ENCODE measurements at regions not wholly inside any gene's neighbourhood (a gene's known extent, or its start where the extent isn't known, plus 50 kb on each side); places are given as distances from the start of the nearest gene placed in this dataset.

DNA sequence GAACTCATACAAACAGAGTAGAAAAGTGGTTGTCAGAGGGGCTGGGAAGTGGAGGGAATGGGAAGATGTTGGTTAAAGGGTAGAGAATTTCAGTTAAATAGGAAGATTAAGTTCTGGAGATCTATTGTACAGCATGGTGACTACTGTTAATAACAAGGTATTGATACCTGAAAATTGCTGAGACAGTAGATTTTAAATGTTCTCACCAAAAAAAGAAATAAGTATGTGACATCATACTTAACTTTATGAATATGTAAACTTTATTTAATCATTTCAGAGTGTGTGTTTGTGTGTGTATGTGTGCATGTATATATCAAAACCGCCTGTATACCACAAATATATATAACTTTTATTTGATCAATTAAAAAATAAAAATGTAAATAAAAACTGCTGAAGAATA, 896.4 kb downstream of the TFAP2A start:
- no peaks in the 10 kb centered on the region for H3K4me1 ChIP-seq
- no peak overlapping the region for H3K4me3 ChIP-seq
- intact Hi-C loops (cut with DNase I): no loop called here
- H3K36me3 ChIP-seq: no peaks in the 10 kb centered on the region
- H3K27me3 ChIP-seq (ENCODE audit: low read depth): no peaks in the 10 kb centered on the region
- H3K9me3 ChIP-seq: no peaks in the 10 kb centered on the region
- ATAC-seq (no peak), DNase-seq (no peak)
- TF ChIP-seq, protein P1, sequence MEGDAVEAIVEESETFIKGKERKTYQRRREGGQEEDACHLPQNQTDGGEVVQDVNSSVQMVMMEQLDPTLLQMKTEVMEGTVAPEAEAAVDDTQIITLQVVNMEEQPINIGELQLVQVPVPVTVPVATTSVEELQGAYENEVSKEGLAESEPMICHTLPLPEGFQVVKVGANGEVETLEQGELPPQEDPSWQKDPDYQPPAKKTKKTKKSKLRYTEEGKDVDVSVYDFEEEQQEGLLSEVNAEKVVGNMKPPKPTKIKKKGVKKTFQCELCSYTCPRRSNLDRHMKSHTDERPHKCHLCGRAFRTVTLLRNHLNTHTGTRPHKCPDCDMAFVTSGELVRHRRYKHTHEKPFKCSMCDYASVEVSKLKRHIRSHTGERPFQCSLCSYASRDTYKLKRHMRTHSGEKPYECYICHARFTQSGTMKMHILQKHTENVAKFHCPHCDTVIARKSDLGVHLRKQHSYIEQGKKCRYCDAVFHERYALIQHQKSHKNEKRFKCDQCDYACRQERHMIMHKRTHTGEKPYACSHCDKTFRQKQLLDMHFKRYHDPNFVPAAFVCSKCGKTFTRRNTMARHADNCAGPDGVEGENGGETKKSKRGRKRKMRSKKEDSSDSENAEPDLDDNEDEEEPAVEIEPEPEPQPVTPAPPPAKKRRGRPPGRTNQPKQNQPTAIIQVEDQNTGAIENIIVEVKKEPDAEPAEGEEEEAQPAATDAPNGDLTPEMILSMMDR (IDR thresholded peaks at IDR 0.05): no peak
- no peak overlapping the region for H3K27ac ChIP-seq

DNA sequence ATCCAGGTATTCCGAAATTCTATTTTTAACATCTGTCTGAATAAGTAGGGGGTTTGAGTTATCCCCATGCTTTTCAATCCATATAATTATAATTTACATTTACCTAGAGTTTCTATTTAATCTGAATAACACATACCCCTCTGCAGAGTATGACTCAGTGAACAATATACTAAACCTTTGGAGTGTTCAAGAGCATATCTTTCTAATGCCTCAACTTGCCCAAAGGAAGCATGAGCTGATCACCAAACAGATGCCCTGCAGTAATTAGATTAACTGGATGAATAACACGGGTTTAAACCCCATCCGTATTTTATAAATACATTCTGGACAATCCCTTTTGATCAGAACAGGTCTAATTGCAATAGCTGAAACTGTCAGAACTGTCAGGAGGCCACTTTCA, 897.1 kb downstream of the TFAP2A start:
- no peak overlapping the region for H3K4me3 ChIP-seq
- ATAC-seq (no peak), DNase-seq (no peak)
- no peaks in the 10 kb centered on the region for H3K4me1 ChIP-seq
- TF ChIP-seq, protein P1 (IDR thresholded peaks at IDR 0.05): no peak
- no peak overlapping the region for H3K27ac ChIP-seq
- H3K27me3 ChIP-seq (ENCODE audit: low read depth): no peaks in the 10 kb centered on the region
- intact Hi-C loops (cut with DNase I): no loop called here
- no peaks in the 10 kb centered on the region for H3K9me3 ChIP-seq
- H3K36me3 ChIP-seq: no peaks in the 10 kb centered on the region

DNA sequence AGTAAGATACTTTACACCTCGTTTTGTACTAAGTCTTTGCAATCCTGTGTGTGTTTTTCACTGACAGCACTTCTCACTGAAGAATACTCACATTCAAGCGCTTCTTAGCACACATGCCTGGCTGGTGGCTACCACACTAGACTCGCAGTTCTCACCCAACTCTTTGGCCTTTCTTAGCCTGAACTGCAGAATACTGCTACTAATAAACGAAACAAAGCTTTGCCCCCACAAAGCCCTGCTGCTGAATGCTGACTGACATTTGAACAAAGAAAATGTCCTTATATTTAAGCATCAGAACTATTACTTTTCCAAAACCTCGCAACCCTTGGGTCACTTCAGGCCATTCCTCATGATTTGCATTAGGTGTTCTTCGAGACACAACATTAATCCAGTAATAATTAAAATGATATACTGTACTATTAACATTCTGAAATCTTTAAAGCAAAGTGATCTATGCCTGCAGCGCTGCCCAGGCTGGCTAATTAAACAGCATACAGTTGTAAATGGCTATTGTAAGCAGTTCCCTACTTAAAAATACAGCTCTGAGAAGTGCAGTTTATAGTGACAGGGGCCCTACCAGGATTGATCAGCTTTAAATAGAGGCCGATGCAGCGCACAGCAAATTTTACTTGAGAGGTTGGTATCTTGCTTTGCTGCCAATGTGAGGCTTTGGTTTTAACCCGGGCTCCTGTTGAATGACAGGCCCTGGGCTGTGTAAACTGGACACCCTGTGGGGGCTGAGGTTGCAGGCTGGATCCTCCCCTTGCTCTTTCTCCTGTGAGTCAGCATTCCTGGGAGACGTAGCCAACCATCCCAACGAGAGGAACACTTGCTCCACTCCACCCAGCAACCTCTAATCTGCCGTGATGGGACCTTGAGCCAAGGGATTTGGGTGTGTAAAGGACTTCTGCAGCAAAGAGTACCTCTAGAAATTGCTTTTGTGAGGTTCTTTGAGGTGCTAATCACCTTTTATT, 899.0 kb downstream of the TFAP2A start:
- intact Hi-C loops (cut with DNase I): no loop called here
- Histone ChIP-seq H3K4me1 (no peaks in the 10 kb centered on the region), H3K4me3 (no peak overlapping the region), H3K9me3 (no peaks in the 10 kb centered on the region), H3K27me3 (ENCODE audit: low read depth) (no peaks in the 10 kb centered on the region), H3K27ac (no peak overlapping the region), H3K36me3 (no peaks in the 10 kb centered on the region)
- DNase-seq: no peak
- ATAC-seq: no peak
- TF ChIP-seq, protein P1 (IDR thresholded peaks at IDR 0.05): no peak

DNA sequence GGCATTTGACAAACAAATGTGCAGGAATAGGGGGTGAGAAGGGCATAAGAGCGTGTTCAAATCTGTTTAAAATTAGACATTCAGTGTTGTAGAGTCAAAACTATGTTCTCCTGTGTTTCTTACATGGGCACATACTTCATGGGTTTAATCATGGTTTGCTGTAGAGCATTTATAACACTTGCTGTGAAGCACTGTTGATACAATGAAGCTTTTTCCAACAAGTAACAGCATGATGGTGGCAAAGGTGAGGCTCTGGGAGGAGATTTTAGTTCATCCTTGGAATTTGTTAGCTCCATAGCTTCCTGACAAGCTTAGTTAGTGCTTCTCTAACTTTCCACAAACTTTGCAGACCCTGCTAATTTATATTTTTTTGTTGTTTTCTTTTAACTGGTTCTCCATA, 900.7 kb downstream of the TFAP2A start:
- Histone ChIP-seq H3K27ac (no peak overlapping the region), H3K36me3 (no peaks in the 10 kb centered on the region), H3K4me1 (no peaks in the 10 kb centered on the region), H3K27me3 (ENCODE audit: low read depth) (no peaks in the 10 kb centered on the region), H3K4me3 (no peak overlapping the region), H3K9me3 (no peaks in the 10 kb centered on the region)
- intact Hi-C loops (cut with DNase I): no loop called here
- DNase-seq: no peak
- no peak for ATAC-seq
- TF ChIP-seq, protein P1 (IDR thresholded peaks at IDR 0.05): no peak

DNA sequence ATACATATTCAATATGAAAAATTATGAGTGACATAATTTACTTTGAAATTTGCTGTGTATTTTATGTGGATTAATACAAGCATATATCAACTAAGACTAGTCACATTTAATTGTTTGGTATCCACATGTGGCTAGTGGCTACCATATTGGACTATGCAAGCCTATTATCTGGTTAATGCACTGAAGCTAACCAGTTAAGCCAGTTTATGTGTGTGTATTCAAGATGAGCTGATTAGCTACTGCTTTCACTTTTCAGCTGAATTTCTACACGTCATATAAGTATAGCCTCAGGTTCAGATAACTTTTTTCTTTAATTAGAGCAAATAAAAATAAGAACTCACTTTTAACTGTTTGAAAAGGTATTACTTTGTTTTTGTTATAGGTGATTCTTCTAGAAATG, 903.7 kb downstream of the TFAP2A start:
- no peak for DNase-seq
- intact Hi-C loops (cut with DNase I): no loop called here
- H3K9me3 ChIP-seq: no peaks in the 10 kb centered on the region
- no peaks in the 10 kb centered on the region for H3K36me3 ChIP-seq
- no peak for ATAC-seq
- H3K27ac ChIP-seq: no peak overlapping the region
- H3K4me1 ChIP-seq: no peaks in the 10 kb centered on the region
- H3K4me3 ChIP-seq: no peak overlapping the region
- H3K27me3 ChIP-seq (ENCODE audit: low read depth): no peaks in the 10 kb centered on the region
- TF ChIP-seq, protein P1 (IDR thresholded peaks at IDR 0.05): no peak

Measured in lower lobe of right lung (tissue), 2 donors.